BJ (cell line): ENCODE measurements at regions not wholly inside any gene's neighbourhood (a gene's known extent, or its start where the extent isn't known, plus 50 kb on each side); places are given as distances from the start of the nearest gene placed in this dataset.

ENCODE experiments used
- CTCF ChIA-PET: fragments of 350-600 bp; formaldehyde crosslinking; extraction: SDS; loops from one replicate; lab custom pipeline; 2021; ENCODE audit warnings: antibody characterized with exemption, inconsistent platforms; lab: Yijun Ruan, JAX
- POLR2A ChIA-PET: fragments of 300-600 bp; sonication (Branson Sonifier 250); formaldehyde crosslinking; extraction: SDS; loops from one replicate; lab custom pipeline; 2021; ENCODE audit warnings: antibody characterized with exemption; lab: Charles Lee
- DNase-seq: peaks from one replicate; pipeline ENCODE4 v3.0.0-alpha.2; 2011; ENCODE audit warnings: low read depth
- H3K27me3 ChIP-seq: 2 replicates; pipeline ENCODE4 v1.6.0; 2011; ENCODE audit warnings: low read length; ENCODE audit not compliant: control insufficient read depth, insufficient read depth
- H3K36me3 ChIP-seq: 2 replicates; pipeline ENCODE4 v1.5.1; 2011; ENCODE audit warnings: low read length; ENCODE audit not compliant: control insufficient read depth, insufficient read depth
- H3K4me3 ChIP-seq: 2 replicates; pipeline ENCODE4 v1.5.1; 2011; ENCODE audit warnings: low read depth, mild to moderate bottlenecking, control low read depth, low read length
- TF ChIP-seq, protein P1 (sequence below): IDR thresholded peaks from 2 replicates; pipeline ENCODE4 v1.5.1; 2011; ENCODE audit warnings: low read depth, mild to moderate bottlenecking, control low read depth, inconsistent platforms, low read length, moderate library complexity; ENCODE audit not compliant: insufficient read depth

DNA sequence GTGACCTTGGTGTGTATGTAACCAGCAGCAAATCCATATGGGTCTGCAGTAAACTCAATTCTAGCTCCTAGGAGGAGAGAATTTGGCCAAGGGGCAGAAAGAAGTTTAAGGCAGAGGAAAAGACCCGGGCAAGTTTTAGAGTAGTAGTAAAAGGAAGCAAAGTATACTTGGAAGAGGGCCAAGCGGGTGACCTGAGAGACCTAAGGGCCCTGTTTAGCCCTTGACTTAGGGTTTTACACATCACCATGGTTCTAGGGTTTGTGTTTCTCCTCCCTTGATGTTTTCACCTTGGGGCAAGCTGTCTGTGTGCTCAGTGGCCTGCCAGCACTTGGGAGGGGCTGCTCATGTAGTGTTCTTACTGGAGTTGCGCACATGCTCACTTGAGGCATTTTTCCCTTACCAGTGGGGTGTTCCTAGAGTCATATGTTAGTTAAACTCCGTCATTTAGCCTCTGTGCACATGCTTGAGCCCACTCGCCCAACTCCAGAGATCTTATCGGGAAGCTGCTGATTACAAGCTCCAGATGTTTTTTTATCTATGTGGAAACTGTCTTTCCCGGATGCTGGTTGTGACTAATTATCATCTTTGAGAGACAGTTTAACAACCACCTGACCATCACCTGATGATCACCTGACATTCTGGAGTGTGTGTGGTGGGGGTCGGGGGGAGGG is 137.6 kb upstream of the PRSS1 start:
- peak; percentile 48 for DNase-seq
- Histone ChIP-seq H3K27me3 (no peaks in the 10 kb centered on the region), H3K36me3 (no peaks in the 10 kb centered on the region), H3K4me3 (no peak overlapping the region)
- CTCF ChIA-PET: interaction anchor here (1.3 to 2.6 kb wide), 6 partner anchors 8 to 172 kb away, joined by 4 to 15 read pairs (median 8); no protein-coding TSS in a partner anchor
- POLR2A ChIA-PET: no interaction called here
- TF ChIP-seq, protein P1, sequence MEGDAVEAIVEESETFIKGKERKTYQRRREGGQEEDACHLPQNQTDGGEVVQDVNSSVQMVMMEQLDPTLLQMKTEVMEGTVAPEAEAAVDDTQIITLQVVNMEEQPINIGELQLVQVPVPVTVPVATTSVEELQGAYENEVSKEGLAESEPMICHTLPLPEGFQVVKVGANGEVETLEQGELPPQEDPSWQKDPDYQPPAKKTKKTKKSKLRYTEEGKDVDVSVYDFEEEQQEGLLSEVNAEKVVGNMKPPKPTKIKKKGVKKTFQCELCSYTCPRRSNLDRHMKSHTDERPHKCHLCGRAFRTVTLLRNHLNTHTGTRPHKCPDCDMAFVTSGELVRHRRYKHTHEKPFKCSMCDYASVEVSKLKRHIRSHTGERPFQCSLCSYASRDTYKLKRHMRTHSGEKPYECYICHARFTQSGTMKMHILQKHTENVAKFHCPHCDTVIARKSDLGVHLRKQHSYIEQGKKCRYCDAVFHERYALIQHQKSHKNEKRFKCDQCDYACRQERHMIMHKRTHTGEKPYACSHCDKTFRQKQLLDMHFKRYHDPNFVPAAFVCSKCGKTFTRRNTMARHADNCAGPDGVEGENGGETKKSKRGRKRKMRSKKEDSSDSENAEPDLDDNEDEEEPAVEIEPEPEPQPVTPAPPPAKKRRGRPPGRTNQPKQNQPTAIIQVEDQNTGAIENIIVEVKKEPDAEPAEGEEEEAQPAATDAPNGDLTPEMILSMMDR: no peak

DNA sequence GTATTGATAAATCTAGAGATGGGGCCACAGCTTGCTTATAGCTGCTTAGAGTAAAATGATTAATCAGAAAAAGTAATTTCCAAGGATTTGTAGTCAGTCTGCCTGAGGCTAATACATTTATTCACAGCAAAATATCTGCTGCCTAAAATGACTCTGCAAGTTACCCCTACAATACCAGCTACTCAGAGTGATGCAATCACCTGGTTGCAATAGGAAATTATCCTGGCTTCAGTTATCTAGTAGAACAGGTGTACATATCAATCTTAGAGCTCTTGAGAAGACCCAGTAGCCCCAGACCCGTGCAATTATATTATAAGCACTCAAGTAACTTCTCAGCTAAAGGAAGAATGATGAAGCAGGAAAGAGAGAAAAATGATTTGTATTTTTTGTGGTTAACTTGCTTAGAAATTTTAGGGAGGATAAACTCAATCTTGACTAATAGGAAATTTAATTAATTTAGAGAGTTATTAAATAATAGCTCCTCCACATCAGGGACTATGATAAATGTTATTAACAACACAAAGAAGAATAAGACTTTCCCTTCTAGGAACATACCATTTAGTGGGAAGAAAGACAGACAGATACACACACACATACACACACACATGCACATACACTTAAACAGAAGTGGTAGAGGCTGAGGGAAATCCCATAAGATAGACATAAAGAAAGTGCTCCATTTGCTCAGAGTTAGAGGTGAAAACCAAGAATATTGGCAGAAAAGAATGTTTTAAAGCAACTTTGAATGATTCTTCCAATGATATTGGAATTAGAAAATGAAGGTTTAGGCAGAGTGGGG is 140.4 kb upstream of the PRSS1 start:
- TF ChIP-seq, protein P1: no peak
- Histone ChIP-seq H3K36me3 (no peaks in the 10 kb centered on the region), H3K4me3 (no peak overlapping the region), H3K27me3 (no peaks in the 10 kb centered on the region)
- CTCF ChIA-PET: interaction anchor here (1.0 to 2.8 kb wide), 6 partner anchors 13 to 174 kb away, joined by 3 to 14 read pairs (median 6); no protein-coding TSS in a partner anchor
- POLR2A ChIA-PET: no interaction called here
- no peak for DNase-seq

DNA sequence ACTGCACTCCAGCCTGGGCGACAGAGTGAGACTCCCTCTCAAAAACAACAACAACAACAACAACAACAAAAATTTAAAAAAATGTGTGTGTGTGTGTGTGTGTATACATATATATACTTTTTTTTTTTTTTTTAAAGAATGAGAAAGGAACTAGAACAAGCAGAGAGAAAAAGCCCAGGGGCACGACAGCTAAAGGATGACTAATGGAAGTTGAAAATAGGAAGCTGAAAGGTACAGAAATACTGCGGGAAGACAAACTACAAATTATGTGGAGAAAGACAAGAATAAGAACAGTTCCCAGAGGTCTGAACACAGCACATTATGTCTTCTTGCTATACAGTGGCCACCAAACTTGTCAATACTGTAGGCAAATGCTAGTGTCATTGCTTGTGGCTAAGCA is 141.9 kb upstream of the PRSS1 start:
- H3K4me3 ChIP-seq: no peak overlapping the region
- H3K36me3 ChIP-seq: no peaks in the 10 kb centered on the region
- H3K27me3 ChIP-seq: no peaks in the 10 kb centered on the region
- DNase-seq: no peak
- CTCF ChIA-PET: interaction anchor here (0.7 to 2.8 kb wide), 8 partner anchors 12 to 213 kb away, joined by 3 to 14 read pairs (median 4); no protein-coding TSS in a partner anchor
- TF ChIP-seq, protein P1: no peak
- POLR2A ChIA-PET: no interaction called here

DNA sequence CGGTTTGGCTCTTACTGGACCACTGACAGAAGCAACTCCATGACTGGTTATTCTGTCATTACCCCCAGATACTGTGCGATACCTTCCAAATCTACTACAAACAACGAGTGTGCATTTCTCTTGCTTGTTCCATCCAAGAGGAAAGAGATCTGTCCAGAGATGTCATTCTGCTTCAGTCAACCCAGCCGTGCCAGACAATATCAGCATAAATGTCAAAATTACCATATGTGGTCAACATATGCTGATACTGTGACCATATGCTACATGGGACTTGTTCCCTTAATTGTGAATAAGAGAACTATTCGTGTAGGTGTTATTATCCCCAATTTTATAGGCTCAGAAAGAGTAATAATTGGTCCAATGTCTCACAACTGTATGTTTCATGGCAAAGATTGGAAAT is 143.2 kb upstream of the PRSS1 start:
- no peak overlapping the region for H3K4me3 ChIP-seq
- DNase-seq: no peak
- ChIA-PET CTCF (interaction anchor here (1.3 to 5.7 kb wide), 6 partner anchors 14 to 205 kb away, joined by 3 to 52 read pairs (median 14); no protein-coding TSS in a partner anchor), POLR2A (no interaction called here)
- H3K27me3 ChIP-seq: no peaks in the 10 kb centered on the region
- TF ChIP-seq, protein P1: no peak
- H3K36me3 ChIP-seq: no peaks in the 10 kb centered on the region

DNA sequence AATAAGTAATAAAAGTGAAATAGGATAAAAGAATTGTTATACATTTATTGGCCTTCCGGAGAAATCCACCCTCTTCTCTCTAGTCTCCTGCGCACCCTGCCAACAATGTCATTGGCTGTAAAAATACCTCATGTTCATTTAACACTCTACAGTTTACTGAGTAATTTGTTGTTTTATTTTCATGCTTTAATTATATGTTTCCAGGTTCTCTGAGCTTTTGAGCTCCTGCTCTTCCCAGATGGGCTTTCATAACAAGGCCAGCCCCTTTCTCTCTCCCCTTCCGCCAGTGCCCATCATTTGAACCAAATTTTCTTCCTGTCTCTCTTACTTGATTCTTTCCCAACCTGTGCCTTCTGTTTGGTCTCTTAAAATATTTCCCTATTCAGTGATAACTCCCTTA is 144.6 kb upstream of the PRSS1 start:
- Histone ChIP-seq H3K4me3 (no peak overlapping the region), H3K36me3 (no peaks in the 10 kb centered on the region), H3K27me3 (no peaks in the 10 kb centered on the region)
- ChIA-PET CTCF (interaction anchor here (0.6 to 5.7 kb wide), 29 partner anchors 11 to 1558 kb away, joined by 3 to 64 read pairs (median 6); no protein-coding TSS in a partner anchor), POLR2A (no interaction called here)
- DNase-seq: no peak
- TF ChIP-seq, protein P1: no peak
